ENCODE measurements at regions not wholly inside any gene's neighbourhood (a gene's known extent, or its start where the extent isn't known, plus 50 kb on each side); places are given as distances from the start of the nearest gene placed in this dataset.

DNA sequence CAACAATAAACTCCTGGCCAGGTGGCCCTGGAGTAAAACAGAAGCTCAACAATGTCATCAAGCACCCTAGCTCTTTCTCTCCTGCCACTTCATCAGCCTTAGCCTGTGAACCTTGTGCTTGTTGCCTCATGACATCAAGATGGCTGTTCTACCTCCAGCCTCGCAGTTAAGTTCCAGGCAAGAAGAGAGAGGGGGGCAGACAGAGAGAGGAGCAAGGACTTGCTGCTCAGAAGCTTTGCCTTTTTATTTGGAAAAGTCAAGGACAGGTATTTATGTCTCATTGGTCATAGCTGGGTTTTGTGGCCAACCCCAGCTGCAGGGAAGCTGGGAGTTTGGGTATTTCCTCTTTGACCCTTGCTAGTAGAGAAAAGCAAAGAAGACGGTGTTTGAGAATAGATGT, 60.3 kb upstream of the GADD45A start:
- no peak overlapping the region for H2BK12ac ChIP-seq (ENCODE audit: low read depth, low read length)
- H3K4ac ChIP-seq (replicated peaks; ENCODE audit: insufficient read length, low read depth, low read length) = no peak overlapping the region
- H3K36me3 ChIP-seq (ENCODE audit: control insufficient read depth in 2 of 4, insufficient read depth in 4 of 4, low read length in 3 of 4) = no peaks in the 10 kb centered on the region
- no peak overlapping the region for H3K4me3 ChIP-seq (ENCODE audit: extremely low read depth in 1 of 4, insufficient read depth in 2 of 4, low read depth in 3 of 4, low read length in 4 of 4)
- H2BK5ac ChIP-seq (ENCODE audit: low read depth, low read length) = no peak overlapping the region
- no peak overlapping the region for H2BK15ac ChIP-seq (ENCODE audit: low read length)
- peaks cover 0 to 2% of the 10 kb centered on the region in 2 experiments for H4K20me1 ChIP-seq (replicated peaks in 1 of 2; ENCODE audit: control insufficient read depth in 1 of 2, insufficient read depth in 2 of 2, low read length in 2 of 2)
- no peaks in the 10 kb centered on the region for H3K23me2 ChIP-seq (ENCODE audit: low read depth, low read length)
- no peak overlapping the region for H3K23ac ChIP-seq (ENCODE audit: insufficient read length)
- H3K56ac ChIP-seq (replicated peaks; ENCODE audit: insufficient read length, low read depth, low read length) = no peak overlapping the region
- H3K27ac ChIP-seq (ENCODE audit: low read depth, low read length) = no peak overlapping the region
- no peak overlapping the region for H4K8ac ChIP-seq (ENCODE audit: extremely low read depth, insufficient read depth, low read length)
- TF ChIP-seq RBBP5 (IDR thresholded peaks at IDR 0.05; ENCODE audit: borderline replicate concordance, low read depth, low read length) (no peak), BCL11A (IDR thresholded peaks at IDR 0.05; ENCODE audit: low read depth in 2 of 2, low read length in 2 of 2) (no peak), HDAC2 (IDR thresholded peaks at IDR 0.05; ENCODE audit: borderline replicate concordance in 1 of 2, low read depth in 2 of 2, low read length in 2 of 2) (no peak), SUZ12 (IDR thresholded peaks at IDR 0.05; ENCODE audit: low read length) (no peak), KDM5A (IDR thresholded peaks at IDR 0.05; ENCODE audit: low read length) (no peak), KDM4A (IDR thresholded peaks at IDR 0.05; ENCODE audit: low read depth, low read length, severe bottlenecking) (no peak), JUN (IDR thresholded peaks at IDR 0.05; ENCODE audit: low read depth, low read length) (no peak), CBX5 (IDR thresholded peaks at IDR 0.05; ENCODE audit: low read depth, low read length) (no peak), MAX (IDR thresholded peaks at IDR 0.05) (no peak), POLR2A (IDR thresholded peaks at IDR 0.05; ENCODE audit: control extremely low read depth in 1 of 2, low read depth in 2 of 2, low read length in 2 of 2) (no peak)
- no peak overlapping the region for H3K18ac ChIP-seq (ENCODE audit: extremely low read depth, low read length)
- H3K14ac ChIP-seq (ENCODE audit: insufficient read length) = no peak overlapping the region
- POLR2A ChIA-PET (ENCODE audit: partially characterized antibody) = interaction anchor here (0.8 to 1.3 kb wide), 2 partner anchors 15 to 61 kb away, joined by 3 to 4 read pairs; partner anchors contain the start of gene GADD45A
- FAIRE-seq = no peak
- no peak overlapping the region for H4K91ac ChIP-seq (replicated peaks; ENCODE audit: insufficient read length, low read length)
- no peaks in the 10 kb centered on the region for H3K9me3 ChIP-seq (ENCODE audit: insufficient read depth in 2 of 2, low read depth in 1 of 2, low read length in 1 of 2)
- CTCF ChIA-PET (ENCODE audit: partially characterized antibody) = interaction anchor here (1.0 to 2.8 kb wide), 4 partner anchors 9 to 142 kb away, joined by 4 to 8 read pairs (median 5); no protein-coding TSS in a partner anchor
- H3K27me3 ChIP-seq (replicated peaks in 1 of 4; ENCODE audit: control insufficient read depth in 3 of 4, extremely low read depth in 1 of 4, insufficient read depth in 3 of 4, low read length in 3 of 4) = no peaks in the 10 kb centered on the region
- no peaks in the 10 kb centered on the region for H3K79me1 ChIP-seq (ENCODE audit: low read depth, low read length)
- H2AK5ac ChIP-seq (ENCODE audit: low read depth, low read length) = no peak overlapping the region
- H4K5ac ChIP-seq (ENCODE audit: insufficient read length, low read depth, low read length) = no peak overlapping the region
- no peak overlapping the region for H3K9ac ChIP-seq (replicated peaks in 1 of 4; ENCODE audit: extremely low read depth in 1 of 4, low read depth in 3 of 4, low read length in 3 of 4)
- no peak overlapping the region for H2BK20ac ChIP-seq (ENCODE audit: low read length)
- H3K79me2 ChIP-seq (ENCODE audit: control insufficient read depth in 1 of 2, insufficient read depth in 2 of 2, low read length in 2 of 2) = no peaks in the 10 kb centered on the region
- no peak overlapping the region for H2BK120ac ChIP-seq (replicated peaks; ENCODE audit: low read depth, low read length)
- WGBS, 2 experiments (ENCODE audit: extremely low coverage in 1 of 2, insufficient coverage in 1 of 2, insufficient read length in 1 of 2, insufficient replicate concordance in 2 of 2, low coverage in 1 of 2, low lambda C conversion rate in 2 of 2, missing lambda C conversion rate in 1 of 2) = 88% methylated on average over 2 of the region's 2 CpGs; no CpG with 5 or more reads in 1 of the 2 experiments
- H3K4me2 ChIP-seq (ENCODE audit: insufficient read depth in 1 of 2, low read depth in 2 of 2, low read length in 2 of 2) = no peak overlapping the region
- no peaks in the 10 kb centered on the region for H3K4me1 ChIP-seq (replicated peaks in 1 of 4; ENCODE audit: control insufficient read depth in 3 of 4, insufficient read depth in 4 of 4, low read length in 3 of 4)
- peak in 1 of 2 experiments; percentile 16 for DNase-seq (ENCODE audit: low read depth in 1 of 2, low spot score in 2 of 2)
- no peak overlapping the region for H2AFZ ChIP-seq (ENCODE audit: low read length)

Measured in H1 (cell line).